Ishikawa (cell line): ENCODE measurements at regions not wholly inside any gene's neighbourhood (a gene's known extent, or its start where the extent isn't known, plus 50 kb on each side); places are given as distances from the start of the nearest gene placed in this dataset.

ENCODE experiments used
- CEBPB ChIP-seq: IDR thresholded peaks from 2 replicates; pipeline ENCODE4 v1.6.1; 2012
- CREB1 ChIP-seq: IDR thresholded peaks from 2 replicates; pipeline ENCODE4 v1.6.1; 2012; ENCODE audit warnings: low read depth
- EGR1 ChIP-seq: IDR thresholded peaks from 2 replicates; pipeline ENCODE4 v1.6.1; 2012
- EP300 ChIP-seq: IDR thresholded peaks from 2 replicates; pipeline ENCODE4 v1.6.1; 2012; ENCODE audit warnings: borderline replicate concordance
- FOXM1 ChIP-seq: IDR thresholded peaks from 2 replicates; pipeline ENCODE4 v1.6.1; 2012; ENCODE audit warnings: low read depth, borderline replicate concordance
- NFIC ChIP-seq: IDR thresholded peaks from 2 replicates; pipeline ENCODE4 v1.6.1; 2012
- RAD21 ChIP-seq: IDR thresholded peaks from 2 replicates; pipeline ENCODE4 v1.6.1; 2012; ENCODE audit warnings: low read depth
- TAF1 ChIP-seq: IDR thresholded peaks from 2 replicates; pipeline ENCODE4 v1.6.1; 2012; ENCODE audit warnings: low read depth, mild to moderate bottlenecking
- TCF12 ChIP-seq: IDR thresholded peaks from 2 replicates; pipeline ENCODE4 v1.6.1; 2012; ENCODE audit warnings: low read depth
- TEAD4 ChIP-seq: IDR thresholded peaks from 2 replicates; pipeline ENCODE4 v1.6.1; 2012
- YY1 ChIP-seq: IDR thresholded peaks from 2 replicates; pipeline ENCODE4 v1.6.1; 2012; ENCODE audit warnings: low read depth
- ZBTB7A ChIP-seq: IDR thresholded peaks from 2 replicates; pipeline ENCODE4 v1.6.1; 2012; ENCODE audit warnings: low read depth
- TF ChIP-seq, protein P1 (sequence below): IDR thresholded peaks from 2 replicates; pipeline ENCODE4 v1.6.1; 2012
- TF ChIP-seq, protein P2 (sequence below): IDR thresholded peaks from 2 replicates; pipeline ENCODE4 v1.6.1; 2012
- TF ChIP-seq, protein P3 (sequence below): IDR thresholded peaks from 2 replicates; pipeline ENCODE4 v1.6.1; 2012; ENCODE audit warnings: low read depth, mild to moderate bottlenecking

- TF ChIP-seq CEBPB = no peak
- TF ChIP-seq NFIC = no peak
- TF ChIP-seq RAD21 = no peak
- no peak for TF ChIP-seq CREB1
- no peak for TF ChIP-seq FOXM1
These were observed 165.7 kb upstream of the RARB start for GRCh38 chr3:25262322-25262721.

- TF ChIP-seq, protein P1, sequence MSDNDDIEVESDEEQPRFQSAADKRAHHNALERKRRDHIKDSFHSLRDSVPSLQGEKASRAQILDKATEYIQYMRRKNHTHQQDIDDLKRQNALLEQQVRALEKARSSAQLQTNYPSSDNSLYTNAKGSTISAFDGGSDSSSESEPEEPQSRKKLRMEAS = no peak
These were observed 162.8 kb upstream of the RARB start for GRCh38 chr3:25265284-25265683.

- TF ChIP-seq TCF12 (no peak), TEAD4 (no peak), EGR1 (no peak), FOXM1 (no peak), TAF1 (no peak), NFIC (no peak), CREB1 (no peak), EP300 (no peak), YY1 (no peak), RAD21 (no peak), CEBPB (no peak), ZBTB7A (no peak)
- TF ChIP-seq, protein P2, sequence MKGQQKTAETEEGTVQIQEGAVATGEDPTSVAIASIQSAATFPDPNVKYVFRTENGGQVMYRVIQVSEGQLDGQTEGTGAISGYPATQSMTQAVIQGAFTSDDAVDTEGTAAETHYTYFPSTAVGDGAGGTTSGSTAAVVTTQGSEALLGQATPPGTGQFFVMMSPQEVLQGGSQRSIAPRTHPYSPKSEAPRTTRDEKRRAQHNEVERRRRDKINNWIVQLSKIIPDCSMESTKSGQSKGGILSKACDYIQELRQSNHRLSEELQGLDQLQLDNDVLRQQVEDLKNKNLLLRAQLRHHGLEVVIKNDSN = no peak
- TF ChIP-seq, protein P3, sequence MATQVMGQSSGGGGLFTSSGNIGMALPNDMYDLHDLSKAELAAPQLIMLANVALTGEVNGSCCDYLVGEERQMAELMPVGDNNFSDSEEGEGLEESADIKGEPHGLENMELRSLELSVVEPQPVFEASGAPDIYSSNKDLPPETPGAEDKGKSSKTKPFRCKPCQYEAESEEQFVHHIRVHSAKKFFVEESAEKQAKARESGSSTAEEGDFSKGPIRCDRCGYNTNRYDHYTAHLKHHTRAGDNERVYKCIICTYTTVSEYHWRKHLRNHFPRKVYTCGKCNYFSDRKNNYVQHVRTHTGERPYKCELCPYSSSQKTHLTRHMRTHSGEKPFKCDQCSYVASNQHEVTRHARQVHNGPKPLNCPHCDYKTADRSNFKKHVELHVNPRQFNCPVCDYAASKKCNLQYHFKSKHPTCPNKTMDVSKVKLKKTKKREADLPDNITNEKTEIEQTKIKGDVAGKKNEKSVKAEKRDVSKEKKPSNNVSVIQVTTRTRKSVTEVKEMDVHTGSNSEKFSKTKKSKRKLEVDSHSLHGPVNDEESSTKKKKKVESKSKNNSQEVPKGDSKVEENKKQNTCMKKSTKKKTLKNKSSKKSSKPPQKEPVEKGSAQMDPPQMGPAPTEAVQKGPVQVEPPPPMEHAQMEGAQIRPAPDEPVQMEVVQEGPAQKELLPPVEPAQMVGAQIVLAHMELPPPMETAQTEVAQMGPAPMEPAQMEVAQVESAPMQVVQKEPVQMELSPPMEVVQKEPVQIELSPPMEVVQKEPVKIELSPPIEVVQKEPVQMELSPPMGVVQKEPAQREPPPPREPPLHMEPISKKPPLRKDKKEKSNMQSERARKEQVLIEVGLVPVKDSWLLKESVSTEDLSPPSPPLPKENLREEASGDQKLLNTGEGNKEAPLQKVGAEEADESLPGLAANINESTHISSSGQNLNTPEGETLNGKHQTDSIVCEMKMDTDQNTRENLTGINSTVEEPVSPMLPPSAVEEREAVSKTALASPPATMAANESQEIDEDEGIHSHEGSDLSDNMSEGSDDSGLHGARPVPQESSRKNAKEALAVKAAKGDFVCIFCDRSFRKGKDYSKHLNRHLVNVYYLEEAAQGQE = no peak
- TF ChIP-seq, protein P1 = no peak
These were observed 161.4 kb upstream of the RARB start for GRCh38 chr3:25266677-25267076.

GRCh38 chr3:25272090-25272489 is 156.0 kb upstream of the RARB start:
- TF ChIP-seq EP300 = no peak
- no peak for TF ChIP-seq CREB1

GRCh38 chr3:25273582-25274171 is 154.4 kb upstream of the RARB start:
- TF ChIP-seq EP300 (no peak), EGR1 (no peak), TEAD4 (no peak), CEBPB (no peak), FOXM1 (no peak)
- TF ChIP-seq, protein P2 = no peak

DNA sequence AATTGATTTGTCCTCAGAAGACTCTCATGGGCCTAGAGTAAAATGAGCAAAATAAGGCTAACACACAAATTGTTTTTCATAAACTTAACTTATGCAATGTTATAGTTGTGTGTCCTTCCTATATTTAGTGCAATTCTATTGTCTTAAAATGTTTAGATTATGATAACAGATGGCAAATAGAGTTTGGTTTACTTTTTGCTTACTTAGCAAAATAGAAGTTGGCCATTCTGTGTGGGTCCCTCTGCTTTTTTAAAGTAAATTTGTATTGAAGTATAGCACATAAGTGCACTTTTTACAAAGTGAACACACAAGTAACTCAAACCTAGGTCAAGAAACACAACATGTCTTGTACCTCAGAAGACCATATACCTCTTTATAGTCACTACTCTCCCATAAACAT is 150.6 kb upstream of the RARB start:
- TF ChIP-seq TEAD4 (no peak), EGR1 (no peak), YY1 (no peak), TCF12 (no peak), FOXM1 (no peak), CREB1 (no peak), RAD21 (no peak)

GRCh38 chr3:25281041-25281731 is 146.9 kb upstream of the RARB start:
- TF ChIP-seq TAF1 = no peak
- TF ChIP-seq CREB1 = no peak
- TF ChIP-seq NFIC = no peak
- TF ChIP-seq, protein P3 = no peak
- no peak for TF ChIP-seq YY1
- TF ChIP-seq, protein P1 = no peak
- TF ChIP-seq, protein P2 = no peak
- no peak for TF ChIP-seq RAD21
- TF ChIP-seq EGR1 = no peak
